ENCODE measurements at regions not wholly inside any gene's neighbourhood (a gene's known extent, or its start where the extent isn't known, plus 50 kb on each side); places are given as distances from the start of the nearest gene placed in this dataset.

DNA sequence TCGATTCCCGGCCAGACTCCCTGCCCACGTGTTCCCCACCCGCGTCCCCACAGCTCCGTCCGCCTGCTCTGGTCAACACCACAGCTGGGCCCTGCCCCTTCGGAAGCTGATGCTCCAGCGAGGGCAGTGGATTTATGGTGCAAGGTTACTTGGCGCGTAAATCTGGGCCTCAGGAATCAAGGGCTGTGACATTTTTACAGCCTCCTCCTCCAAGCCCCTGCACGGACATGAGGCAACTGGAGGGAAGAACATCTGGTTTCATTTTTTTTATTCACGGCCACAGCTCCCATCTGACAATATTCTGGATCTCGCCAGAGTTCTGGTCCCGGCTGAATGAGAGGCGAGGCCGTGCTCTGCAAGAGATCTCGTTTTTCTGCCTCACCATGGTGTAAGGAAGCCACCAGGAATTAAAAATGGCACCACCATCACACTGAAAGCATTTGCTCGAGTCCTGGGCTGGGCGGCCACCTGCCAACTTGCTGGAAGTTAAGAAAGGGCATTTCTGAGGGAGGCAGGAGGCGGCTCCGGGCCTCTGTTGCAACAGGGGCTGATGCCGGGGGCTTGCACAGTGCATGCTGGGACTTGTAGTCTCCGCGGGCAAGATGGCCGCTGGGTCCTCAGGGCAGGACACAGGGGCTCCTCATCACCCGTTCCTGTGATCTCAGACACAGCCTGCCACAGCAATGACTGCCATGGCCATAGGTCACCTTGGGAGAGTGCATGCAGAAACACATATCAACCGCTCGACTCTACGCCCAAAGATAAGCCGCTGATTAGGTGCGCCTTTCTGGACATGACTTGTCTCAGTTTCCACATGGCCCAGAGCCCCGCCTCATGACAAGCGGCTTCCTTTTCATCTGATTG, 148.5 kb downstream of the LY86 start:
- H3K27ac ChIP-seq = no peak overlapping the region
- TF ChIP-seq ZFX (IDR thresholded peaks at IDR 0.05) (no peak), CTCF (conservative IDR thresholded peaks at IDR 0.05) (no peak)

DNA sequence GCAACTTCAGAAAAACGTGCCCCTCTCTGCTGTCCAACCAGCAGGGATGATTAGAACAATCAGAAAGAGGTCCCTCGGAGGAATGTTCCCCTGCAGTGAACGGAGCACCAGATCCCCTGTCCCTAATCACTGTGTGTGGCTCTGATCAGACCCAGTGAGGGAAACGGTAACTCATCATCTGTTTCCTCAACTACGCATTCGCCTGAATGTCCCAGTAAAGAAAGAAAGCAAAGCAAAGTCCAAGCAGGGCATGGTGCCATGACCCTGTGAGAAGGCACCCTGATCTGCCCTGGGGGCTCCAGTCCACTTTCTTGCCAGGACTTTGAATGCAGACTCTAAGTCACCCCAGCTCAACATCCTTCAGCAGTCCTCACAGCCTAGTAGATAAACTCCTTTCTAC, 149.2 kb downstream of the LY86 start:
- no peak overlapping the region for H3K27ac ChIP-seq
- TF ChIP-seq ZFX (IDR thresholded peaks at IDR 0.05) (no peak), CTCF (conservative IDR thresholded peaks at IDR 0.05) (no peak)

DNA sequence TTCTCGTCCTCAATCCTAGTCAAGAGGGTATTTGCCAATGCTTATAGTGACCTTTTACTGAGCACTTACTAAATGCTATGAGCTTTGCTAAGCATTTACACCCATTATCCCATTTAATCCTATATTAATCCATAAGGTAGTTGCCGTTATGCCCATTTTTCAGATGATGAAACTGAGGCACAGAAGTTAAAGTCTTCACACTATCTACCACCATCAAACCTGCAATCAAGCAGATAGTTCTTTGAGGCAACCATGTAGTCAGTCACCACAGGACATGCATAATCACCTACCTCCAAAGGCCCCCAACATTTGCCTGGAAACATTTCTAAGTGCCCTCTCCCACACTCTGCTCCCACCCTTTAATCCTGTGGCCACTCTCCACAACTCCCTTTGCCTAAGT, 149.6 kb downstream of the LY86 start:
- no peak for TF ChIP-seq CTCF (conservative IDR thresholded peaks at IDR 0.05)
- TF ChIP-seq ZFX (IDR thresholded peaks at IDR 0.05) = no peak
- H3K27ac ChIP-seq = no peak overlapping the region

DNA sequence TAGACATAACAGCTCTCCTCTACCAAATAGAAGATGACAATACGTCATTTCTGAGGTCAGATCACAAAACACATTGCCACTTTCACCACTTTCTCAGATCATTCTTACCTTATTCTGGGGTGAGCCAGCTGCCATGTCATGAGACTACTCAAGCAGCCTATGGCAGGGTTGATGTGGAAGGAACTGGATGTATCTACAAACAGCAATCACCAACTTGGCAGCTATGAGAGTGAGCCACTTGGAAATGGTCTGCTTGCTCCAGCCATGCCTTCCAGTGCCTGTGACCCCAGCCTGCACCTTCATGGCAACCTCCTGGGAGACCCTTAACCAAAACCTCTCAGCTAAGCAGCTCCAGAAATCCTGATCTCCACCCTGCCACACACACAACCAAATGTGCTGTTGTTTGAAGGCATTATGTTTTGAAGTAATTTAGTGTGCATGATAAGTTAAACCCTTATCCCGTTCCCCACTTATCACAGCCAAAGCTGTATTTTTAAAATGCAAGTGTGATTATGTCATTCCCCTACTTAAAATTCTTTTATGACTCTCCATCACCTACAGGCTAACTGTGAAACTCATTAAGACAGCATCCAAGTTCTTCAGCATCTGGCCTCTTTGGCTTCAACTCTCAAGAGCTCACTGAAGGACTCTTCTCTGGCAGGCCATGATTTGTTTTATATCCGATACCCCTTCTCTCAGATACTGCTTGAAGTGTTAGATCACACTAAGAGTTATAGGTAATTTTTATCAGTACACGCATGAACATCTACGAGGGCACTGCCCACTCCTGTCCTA, 150.6 kb downstream of the LY86 start:
- no peak for TF ChIP-seq ZFX (IDR thresholded peaks at IDR 0.05)
- no peak for TF ChIP-seq CTCF (conservative IDR thresholded peaks at IDR 0.05)
- no peak overlapping the region for H3K27ac ChIP-seq

GRCh38 chr6:6740595-6740994, 152.1 kb downstream of the LY86 start:
- H3K27ac ChIP-seq = no peak overlapping the region
- TF ChIP-seq CTCF (conservative IDR thresholded peaks at IDR 0.05) (no peak), ZFX (IDR thresholded peaks at IDR 0.05) (no peak)

GRCh38 chr6:6741264-6741663, 152.7 kb downstream of the LY86 start:
- TF ChIP-seq ZFX (IDR thresholded peaks at IDR 0.05) = no peak
- no peak for TF ChIP-seq CTCF (conservative IDR thresholded peaks at IDR 0.05)

GRCh38 chr6:6742535-6742934, 154.0 kb downstream of the LY86 start:
- no peak overlapping the region for H3K27ac ChIP-seq
- TF ChIP-seq ZFX (IDR thresholded peaks at IDR 0.05) (no peak), CTCF (conservative IDR thresholded peaks at IDR 0.05) (no peak)

More at GRCh38 chr6:6741264-6741663, 152.7 kb downstream of the LY86 start:
- no peak overlapping the region for H3K27ac ChIP-seq
